ENCODE measurements at regions not wholly inside any gene's neighbourhood (a gene's known extent, or its start where the extent isn't known, plus 50 kb on each side); places are given as distances from the start of the nearest gene placed in this dataset.

GRCh38 chr14:53780051-53780555, 176.5 kb downstream of the BMP4 start:
- no peaks in the 10 kb centered on the region for H3K9me3 ChIP-seq (ENCODE audit: control insufficient read depth, low read length)
- H3K4me2 ChIP-seq (ENCODE audit: low read length): no peak overlapping the region
- no peak overlapping the region for H3K4me3 ChIP-seq (ENCODE audit: low read depth, low read length)
- H2AFZ ChIP-seq: no peak overlapping the region
- no peaks in the 10 kb centered on the region for H3K79me2 ChIP-seq
- H3K9ac ChIP-seq: no peak overlapping the region
- no peak overlapping the region for H3K27ac ChIP-seq
- no peaks in the 10 kb centered on the region for H3K4me1 ChIP-seq
- no peak for TF ChIP-seq CTCF (IDR thresholded peaks at IDR 0.05)
- no peaks in the 10 kb centered on the region for H3K36me3 ChIP-seq (ENCODE audit: control insufficient read depth, insufficient read depth, low read length)
- H3K27me3 ChIP-seq (ENCODE audit: control insufficient read depth, insufficient read depth, low read length): no peaks in the 10 kb centered on the region

- no peaks in the 10 kb centered on the region for H3K4me1 ChIP-seq
- TF ChIP-seq CTCF (IDR thresholded peaks at IDR 0.05): no peak
- no peak overlapping the region for H2AFZ ChIP-seq
- H3K4me2 ChIP-seq (ENCODE audit: low read length): no peak overlapping the region
- no peaks in the 10 kb centered on the region for H3K27me3 ChIP-seq (ENCODE audit: control insufficient read depth, insufficient read depth, low read length)
- no peak overlapping the region for H3K9ac ChIP-seq
- H3K27ac ChIP-seq: no peak overlapping the region
- no peaks in the 10 kb centered on the region for H3K79me2 ChIP-seq
- no peak overlapping the region for H3K4me3 ChIP-seq (ENCODE audit: low read depth, low read length)
- H3K36me3 ChIP-seq (ENCODE audit: control insufficient read depth, insufficient read depth, low read length): no peaks in the 10 kb centered on the region
- no peaks in the 10 kb centered on the region for H3K9me3 ChIP-seq (ENCODE audit: control insufficient read depth, low read length)
Observed at GRCh38 chr14:53779301-53779700, 177.3 kb downstream of the BMP4 start.

GRCh38 chr14:53778263-53778662, 178.4 kb downstream of the BMP4 start:
- no peak for TF ChIP-seq CTCF (IDR thresholded peaks at IDR 0.05)
- no peaks in the 10 kb centered on the region for H3K79me2 ChIP-seq

GRCh38 chr14:53772936-53773335, 183.7 kb downstream of the BMP4 start:
- Histone ChIP-seq H3K79me2 (no peaks in the 10 kb centered on the region), H3K4me1 (no peaks in the 10 kb centered on the region), H2AFZ (peak overlapping the region; percentile 43), H3K9me3 (ENCODE audit: control insufficient read depth, low read length) (no peaks in the 10 kb centered on the region), H3K27ac (peak overlapping the region; percentile 27), H3K36me3 (ENCODE audit: control insufficient read depth, insufficient read depth, low read length) (no peaks in the 10 kb centered on the region), H3K4me3 (ENCODE audit: low read depth, low read length) (no peak overlapping the region), H3K9ac (no peak overlapping the region), H3K4me2 (ENCODE audit: low read length) (no peak overlapping the region), H3K27me3 (ENCODE audit: control insufficient read depth, insufficient read depth, low read length) (no peaks in the 10 kb centered on the region)
- TF ChIP-seq CTCF (IDR thresholded peaks at IDR 0.05): no peak

More at GRCh38 chr14:53778263-53778662, 178.4 kb downstream of the BMP4 start:
- H3K9me3 ChIP-seq (ENCODE audit: control insufficient read depth, low read length): no peaks in the 10 kb centered on the region
- H3K4me1 ChIP-seq: no peaks in the 10 kb centered on the region
- no peak overlapping the region for H3K27ac ChIP-seq
- no peak overlapping the region for H3K4me3 ChIP-seq (ENCODE audit: low read depth, low read length)
- no peak overlapping the region for H2AFZ ChIP-seq
- no peaks in the 10 kb centered on the region for H3K36me3 ChIP-seq (ENCODE audit: control insufficient read depth, insufficient read depth, low read length)
- no peak overlapping the region for H3K9ac ChIP-seq
- H3K27me3 ChIP-seq (ENCODE audit: control insufficient read depth, insufficient read depth, low read length): no peaks in the 10 kb centered on the region
- no peak overlapping the region for H3K4me2 ChIP-seq (ENCODE audit: low read length)

GRCh38 chr14:53767566-53767965, 189.1 kb downstream of the BMP4 start:
- H3K9me3 ChIP-seq (ENCODE audit: control insufficient read depth, low read length): no peaks in the 10 kb centered on the region
- H3K4me2 ChIP-seq (ENCODE audit: low read length): no peak overlapping the region
- no peaks in the 10 kb centered on the region for H3K79me2 ChIP-seq
- TF ChIP-seq CTCF (IDR thresholded peaks at IDR 0.05): no peak
- no peak overlapping the region for H2AFZ ChIP-seq
- no peak overlapping the region for H3K4me3 ChIP-seq (ENCODE audit: low read depth, low read length)
- H3K4me1 ChIP-seq: no peaks in the 10 kb centered on the region
- no peak overlapping the region for H3K27ac ChIP-seq
- H3K27me3 ChIP-seq (ENCODE audit: control insufficient read depth, insufficient read depth, low read length): no peaks in the 10 kb centered on the region
- no peak overlapping the region for H3K9ac ChIP-seq
- no peaks in the 10 kb centered on the region for H3K36me3 ChIP-seq (ENCODE audit: control insufficient read depth, insufficient read depth, low read length)
